ENCODE measurements at regions not wholly inside any gene's neighbourhood (a gene's known extent, or its start where the extent isn't known, plus 50 kb on each side); places are given as distances from the start of the nearest gene placed in this dataset.

DNA sequence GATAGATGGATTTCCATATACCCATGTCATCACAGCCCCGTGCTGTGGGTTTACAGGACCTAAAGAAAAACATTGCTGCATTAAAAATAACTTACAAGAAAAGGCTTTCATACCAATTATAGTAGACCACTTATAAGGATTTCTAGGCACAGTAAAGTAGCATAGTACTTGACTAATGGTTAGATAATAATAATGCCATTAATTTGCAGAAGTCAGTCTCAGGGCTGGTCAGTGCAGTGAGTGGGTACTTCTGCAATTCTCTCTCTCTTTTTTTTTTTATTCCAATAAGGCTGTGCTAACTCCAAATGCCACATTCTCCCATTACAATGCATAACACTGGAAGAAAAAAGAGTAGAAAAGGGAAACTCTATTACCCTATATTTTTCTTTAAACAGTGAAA is 73.1 kb upstream of the TMPRSS15 start:
- TF ChIP-seq POLR2A (IDR thresholded peaks at IDR 0.05; ENCODE audit: low read length) (no peak), GATA1 (IDR thresholded peaks at IDR 0.05; ENCODE audit: low read depth, low read length) (no peak)
